ENCODE measurements at regions not wholly inside any gene's neighbourhood (a gene's known extent, or its start where the extent isn't known, plus 50 kb on each side); places are given as distances from the start of the nearest gene placed in this dataset.
A peak's percentile ranks its signal among the peaks of the same experiment; 100 is the strongest.

GRCh38 chr3:117898722-117899522, 1135.7 kb downstream of the IGSF11 start:
- Histone ChIP-seq H3K79me2 (ENCODE audit: low read depth) (no peaks in the 10 kb centered on the region), H3F3A (ENCODE audit: insufficient read depth, low read depth) (no peaks in the 10 kb centered on the region), H3K36me3 (ENCODE audit: low read depth) (no peaks in the 10 kb centered on the region), H3K9me3 (ENCODE audit: insufficient read depth, low read depth) (no peaks in the 10 kb centered on the region), H3K4me2 (no peak overlapping the region), H3K4me1 (replicated peaks; ENCODE audit: insufficient read depth) (no peaks in the 10 kb centered on the region), H3K27ac (no peak overlapping the region), H2AFZ (no peak overlapping the region), H3K9me2 (ENCODE audit: insufficient read depth) (no peaks in the 10 kb centered on the region), H4K20me1 (ENCODE audit: insufficient read depth) (no peaks in the 10 kb centered on the region), H3K27me3 (ENCODE audit: insufficient read depth, low read depth) (no peaks in the 10 kb centered on the region), H3K4me3 (no peak overlapping the region)
- peak; percentile 65 for TF ChIP-seq CTCF (conservative IDR thresholded peaks at IDR 0.05)
- no peak for TF ChIP-seq EZH2 (IDR thresholded peaks at IDR 0.05; ENCODE audit: low read depth)
- no TSS peak for BruUV-seq (replicated peaks)
- DNase-seq = no peak
- intact Hi-C loops (cut with micrococcal nuclease; ENCODE audit: unreplicated experiment) = no loop called here
- POLR2A ChIA-PET (ENCODE audit: unreplicated experiment) = no interaction called here
- CTCF ChIA-PET = interaction anchor here (0.6 kb wide), 1 partner anchor 407 kb away, joined by 4 read pairs; no protein-coding TSS in a partner anchor

- H3K27ac ChIP-seq = no peak overlapping the region
- H3K36me3 ChIP-seq (ENCODE audit: low read depth) = no peaks in the 10 kb centered on the region
- no peaks in the 10 kb centered on the region for H3K27me3 ChIP-seq (ENCODE audit: insufficient read depth, low read depth)
- intact Hi-C loops (cut with micrococcal nuclease; ENCODE audit: unreplicated experiment) = no loop called here
- no peak overlapping the region for H3K4me3 ChIP-seq
- H3K4me1 ChIP-seq (replicated peaks; ENCODE audit: insufficient read depth) = no peaks in the 10 kb centered on the region
- H3K9me2 ChIP-seq (ENCODE audit: insufficient read depth) = no peaks in the 10 kb centered on the region
- no peak overlapping the region for H2AFZ ChIP-seq
- no peak overlapping the region for H3K4me2 ChIP-seq
- BruUV-seq (replicated peaks) = no TSS peak
- POLR2A ChIA-PET (ENCODE audit: unreplicated experiment) = interaction anchor here (0.7 kb wide), 1 partner anchor 863 kb away, joined by 8 read pairs; no protein-coding TSS in a partner anchor
- TF ChIP-seq CTCF (conservative IDR thresholded peaks at IDR 0.05) (no peak), EZH2 (IDR thresholded peaks at IDR 0.05; ENCODE audit: low read depth) (no peak)
- H3F3A ChIP-seq (ENCODE audit: insufficient read depth, low read depth) = no peaks in the 10 kb centered on the region
- CTCF ChIA-PET = no interaction called here
- DNase-seq = no peak
- H4K20me1 ChIP-seq (ENCODE audit: insufficient read depth) = no peaks in the 10 kb centered on the region
- H3K9me3 ChIP-seq (ENCODE audit: insufficient read depth, low read depth) = no peaks in the 10 kb centered on the region
- no peaks in the 10 kb centered on the region for H3K79me2 ChIP-seq (ENCODE audit: low read depth)
Observed at GRCh38 chr3:117903226-117903625, 1131.4 kb downstream of the IGSF11 start.

GRCh38 chr3:117910820-117911521, 1123.7 kb downstream of the IGSF11 start:
- Histone ChIP-seq H2AFZ (no peak overlapping the region), H3K4me3 (no peak overlapping the region), H3K4me1 (replicated peaks; ENCODE audit: insufficient read depth) (no peaks in the 10 kb centered on the region), H4K20me1 (ENCODE audit: insufficient read depth) (no peaks in the 10 kb centered on the region), H3K9me2 (ENCODE audit: insufficient read depth) (no peaks in the 10 kb centered on the region), H3K79me2 (ENCODE audit: low read depth) (no peaks in the 10 kb centered on the region), H3K9me3 (ENCODE audit: insufficient read depth, low read depth) (no peaks in the 10 kb centered on the region), H3K36me3 (ENCODE audit: low read depth) (no peaks in the 10 kb centered on the region), H3K4me2 (no peak overlapping the region), H3K27ac (no peak overlapping the region), H3K27me3 (ENCODE audit: insufficient read depth, low read depth) (no peaks in the 10 kb centered on the region), H3F3A (ENCODE audit: insufficient read depth, low read depth) (no peaks in the 10 kb centered on the region)
- intact Hi-C loops (cut with micrococcal nuclease; ENCODE audit: unreplicated experiment) = no loop called here
- DNase-seq = no peak
- no TSS peak for BruUV-seq (replicated peaks)
- POLR2A ChIA-PET (ENCODE audit: unreplicated experiment) = no interaction called here
- TF ChIP-seq CTCF (conservative IDR thresholded peaks at IDR 0.05) = no peak
- TF ChIP-seq EZH2 (IDR thresholded peaks at IDR 0.05; ENCODE audit: low read depth) = no peak
- CTCF ChIA-PET = no interaction called here

Measured in PC-9 (cell line).